ENCODE measurements at regions not wholly inside any gene's neighbourhood (a gene's known extent, or its start where the extent isn't known, plus 50 kb on each side); places are given as distances from the start of the nearest gene placed in this dataset.

GRCh38 chr5:35370871-35371270, 140.6 kb upstream of the PRLR start:
- no peak for TF ChIP-seq CTCF (IDR thresholded peaks at IDR 0.05)
- no peak for ATAC-seq (ENCODE audit: low FRiP score)
- DNase-seq (ENCODE audit: low spot score) = no peak

- DNase-seq (ENCODE audit: low spot score) (no peak), ATAC-seq (ENCODE audit: low FRiP score) (no peak)
- no peak for TF ChIP-seq CTCF (IDR thresholded peaks at IDR 0.05)
These were observed 139.9 kb upstream of the PRLR start for GRCh38 chr5:35369965-35370790.

GRCh38 chr5:35367526-35367925, 137.2 kb upstream of the PRLR start:
- peak; percentile 31 for ATAC-seq (ENCODE audit: low FRiP score)
- no peak for TF ChIP-seq CTCF (IDR thresholded peaks at IDR 0.05)
- DNase-seq (ENCODE audit: low spot score) = no peak

- no peak for DNase-seq (ENCODE audit: low spot score)
- TF ChIP-seq CTCF (IDR thresholded peaks at IDR 0.05) = no peak
- ATAC-seq (ENCODE audit: low FRiP score) = no peak
These were observed 135.5 kb upstream of the PRLR start for GRCh38 chr5:35365758-35366157.

GRCh38 chr5:35364350-35364749, 134.1 kb upstream of the PRLR start:
- TF ChIP-seq CTCF (IDR thresholded peaks at IDR 0.05) = no peak
- ATAC-seq (ENCODE audit: low FRiP score) = no peak
- no peak for DNase-seq (ENCODE audit: low spot score)

- ATAC-seq (ENCODE audit: low FRiP score) (no peak), DNase-seq (ENCODE audit: low spot score) (no peak)
- TF ChIP-seq CTCF (IDR thresholded peaks at IDR 0.05) = no peak
These were observed 133.2 kb upstream of the PRLR start for GRCh38 chr5:35363387-35363965.

- no peak for TF ChIP-seq CTCF (IDR thresholded peaks at IDR 0.05)
- ATAC-seq (ENCODE audit: low FRiP score) (no peak), DNase-seq (ENCODE audit: low spot score) (no peak)
These were observed 132.5 kb upstream of the PRLR start for GRCh38 chr5:35362772-35363171.

Measured in omental fat pad (tissue), 3 donors.